ENCODE measurements at regions not wholly inside any gene's neighbourhood (a gene's known extent, or its start where the extent isn't known, plus 50 kb on each side); places are given as distances from the start of the nearest gene placed in this dataset.

DNA sequence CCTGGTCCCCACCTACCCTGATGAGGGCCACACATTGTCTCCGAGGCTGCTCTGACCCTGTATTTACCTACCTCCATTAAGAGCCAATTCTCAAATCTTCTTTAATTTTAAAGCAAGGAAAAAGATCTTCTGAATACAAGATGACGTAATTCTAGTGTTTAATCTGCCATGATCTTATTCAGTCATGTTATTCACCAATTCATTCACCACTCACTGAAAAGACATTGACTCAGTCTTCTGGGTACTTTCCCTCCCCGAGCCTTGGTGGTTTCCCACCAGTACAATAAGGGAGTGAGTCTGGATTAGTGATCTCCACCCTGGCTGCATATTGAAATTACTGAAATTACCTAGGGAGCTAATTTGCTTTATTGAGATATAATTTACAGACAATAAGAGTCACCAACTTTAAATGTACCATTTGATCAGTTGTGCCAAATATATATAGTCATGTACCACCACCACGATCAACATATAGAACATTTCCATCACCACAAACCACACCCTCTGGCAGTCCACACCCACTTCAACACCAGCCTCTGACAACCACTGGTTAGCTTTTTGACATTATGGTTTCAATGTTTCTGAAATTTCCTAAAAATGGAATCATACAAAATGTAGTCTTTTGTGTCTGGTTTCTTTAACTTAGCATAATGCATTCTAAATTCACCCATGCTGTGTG, 117.5 kb upstream of the UNC5B start:
- Histone ChIP-seq H3K4me2 (no peak overlapping the region), H2AFZ (ENCODE audit: low read depth) (no peak overlapping the region), H3K4me3 (ENCODE audit: low read depth in 2 of 2, low read length in 1 of 2) (no peak overlapping the region), H3K4me1 (ENCODE audit: control insufficient read depth in 1 of 2, insufficient read depth in 2 of 2, low read depth in 1 of 2, low read length in 1 of 2) (peaks cover 0 to 3% of the 10 kb centered on the region in 2 experiments; a peak in 1 of 4 replicates), H3K9me3 (no peaks in the 10 kb centered on the region), H3K27me3 (ENCODE audit: insufficient read depth) (peaks cover 10% of the 10 kb centered on the region; the same call in 1 of the 2 replicates), H3F3A (replicated peaks; ENCODE audit: insufficient read depth) (no peaks in the 10 kb centered on the region), H3K9me2 (no peaks in the 10 kb centered on the region), H3K27ac (ENCODE audit: low read depth in 2 of 2, low read length in 1 of 2) (no peak overlapping the region), H4K20me1 (ENCODE audit: insufficient read depth) (no peaks in the 10 kb centered on the region), H3K36me3 (replicated peaks in 1 of 2; ENCODE audit: control insufficient read depth in 1 of 2, insufficient read depth in 2 of 2, low read length in 1 of 2) (no peaks in the 10 kb centered on the region), H3K79me2 (ENCODE audit: insufficient read depth) (no peaks in the 10 kb centered on the region), H3K9ac (no peak overlapping the region)
- DNase-seq, result no peak
- ChIA-PET CTCF (no interaction called here), POLR2A (no interaction called here)
- TF ChIP-seq SIN3A (IDR thresholded peaks at IDR 0.05; ENCODE audit: borderline replicate concordance, low read depth, low read length) (no peak), ELF1 (IDR thresholded peaks at IDR 0.05) (no peak), EZH2phosphoT487 (IDR thresholded peaks at IDR 0.05; ENCODE audit: borderline replicate concordance, low read depth) (no peak)
- TF ChIP-seq, protein P1, sequence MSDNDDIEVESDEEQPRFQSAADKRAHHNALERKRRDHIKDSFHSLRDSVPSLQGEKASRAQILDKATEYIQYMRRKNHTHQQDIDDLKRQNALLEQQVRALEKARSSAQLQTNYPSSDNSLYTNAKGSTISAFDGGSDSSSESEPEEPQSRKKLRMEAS (IDR thresholded peaks at IDR 0.05; ENCODE audit: low read depth), result no peak
- WGBS (ENCODE audit: low lambda C conversion rate), result 17% methylated on average over 4 of the region's 4 CpGs

- H3K9me2 ChIP-seq, result no peaks in the 10 kb centered on the region
- no peaks in the 10 kb centered on the region for H3F3A ChIP-seq (replicated peaks; ENCODE audit: insufficient read depth)
- H4K20me1 ChIP-seq (ENCODE audit: insufficient read depth), result no peaks in the 10 kb centered on the region
- no peak overlapping the region for H3K27ac ChIP-seq (ENCODE audit: low read depth in 2 of 2, low read length in 1 of 2)
- ChIA-PET CTCF (no interaction called here), POLR2A (no interaction called here)
- H3K9me3 ChIP-seq, result no peaks in the 10 kb centered on the region
- no peak for DNase-seq
- H2AFZ ChIP-seq (ENCODE audit: low read depth), result no peak overlapping the region
- H3K79me2 ChIP-seq (ENCODE audit: insufficient read depth), result no peaks in the 10 kb centered on the region
- H3K4me1 ChIP-seq (ENCODE audit: control insufficient read depth in 1 of 2, insufficient read depth in 2 of 2, low read depth in 1 of 2, low read length in 1 of 2), result peaks cover 0 to 2% of the 10 kb centered on the region in 2 experiments; a peak in 1 of 4 replicates
- TF ChIP-seq, protein P2, sequence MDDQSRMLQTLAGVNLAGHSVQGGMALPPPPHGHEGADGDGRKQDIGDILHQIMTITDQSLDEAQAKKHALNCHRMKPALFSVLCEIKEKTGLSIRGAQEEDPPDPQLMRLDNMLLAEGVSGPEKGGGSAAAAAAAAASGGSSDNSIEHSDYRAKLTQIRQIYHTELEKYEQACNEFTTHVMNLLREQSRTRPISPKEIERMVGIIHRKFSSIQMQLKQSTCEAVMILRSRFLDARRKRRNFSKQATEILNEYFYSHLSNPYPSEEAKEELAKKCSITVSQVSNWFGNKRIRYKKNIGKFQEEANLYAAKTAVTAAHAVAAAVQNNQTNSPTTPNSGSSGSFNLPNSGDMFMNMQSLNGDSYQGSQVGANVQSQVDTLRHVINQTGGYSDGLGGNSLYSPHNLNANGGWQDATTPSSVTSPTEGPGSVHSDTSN (IDR thresholded peaks at IDR 0.05), result no peak
- TF ChIP-seq SMC3 (IDR thresholded peaks at IDR 0.05; ENCODE audit: low read depth, low read length) (no peak), SIN3A (IDR thresholded peaks at IDR 0.05; ENCODE audit: borderline replicate concordance, low read depth, low read length) (no peak), RXRA (IDR thresholded peaks at IDR 0.05; ENCODE audit: borderline replicate concordance, low read depth) (no peak), NRF1 (IDR thresholded peaks at IDR 0.05; ENCODE audit: low read depth, low read length) (no peak), YY1 (IDR thresholded peaks at IDR 0.05; ENCODE audit: low read depth) (no peak), TCF12 (IDR thresholded peaks at IDR 0.05) (no peak)
- WGBS (ENCODE audit: low lambda C conversion rate), result 29% methylated on average over 1 of the region's 1 CpG
- no peak overlapping the region for H3K9ac ChIP-seq
- H3K36me3 ChIP-seq (replicated peaks in 1 of 2; ENCODE audit: control insufficient read depth in 1 of 2, insufficient read depth in 2 of 2, low read length in 1 of 2), result no peaks in the 10 kb centered on the region
- H3K4me3 ChIP-seq (ENCODE audit: low read depth in 2 of 2, low read length in 1 of 2), result no peak overlapping the region
- H3K4me2 ChIP-seq, result no peak overlapping the region
- no peaks in the 10 kb centered on the region; the same call in 1 of the 2 replicates for H3K27me3 ChIP-seq (ENCODE audit: insufficient read depth)
Observed at GRCh38 chr10:71099731-71100361, 112.5 kb upstream of the UNC5B start.
